ENCODE measurements at regions not wholly inside any gene's neighbourhood (a gene's known extent, or its start where the extent isn't known, plus 50 kb on each side); places are given as distances from the start of the nearest gene placed in this dataset.

- Histone ChIP-seq H3K4me2 (ENCODE audit: unreplicated experiment) (no peak overlapping the region), H3K9me3 (ENCODE audit: low read depth) (no peaks in the 10 kb centered on the region), H3K9me2 (ENCODE audit: insufficient read depth) (no peaks in the 10 kb centered on the region), H3F3A (ENCODE audit: insufficient read depth) (no peaks in the 10 kb centered on the region), H3K4me3 (no peak overlapping the region), H3K4me1 (ENCODE audit: insufficient read depth) (0 out of 2 replicates have a peak, but pooled peaks cover 5% of the 10 kb centered on the region), H2AFZ (no peak overlapping the region), H3K9ac (no peak overlapping the region), H3K27ac (no peak overlapping the region), H3K27me3 (replicated peaks; ENCODE audit: insufficient read depth) (peaks cover 19% of the 10 kb centered on the region), H3K36me3 (ENCODE audit: low read depth) (no peaks in the 10 kb centered on the region), H4K20me1 (ENCODE audit: insufficient read depth) (no peaks in the 10 kb centered on the region), H3K79me2 (ENCODE audit: insufficient read depth) (no peaks in the 10 kb centered on the region)
- in situ Hi-C loops (cut with MboI): no loop called here
- TF ChIP-seq EZH2phosphoT487 (IDR thresholded peaks at IDR 0.05; ENCODE audit: insufficient read depth, low read depth) (no peak), EZH2 (IDR thresholded peaks at IDR 0.05; ENCODE audit: insufficient read depth, poor library complexity, severe bottlenecking) (no peak)
- 75 to 77% methylated on average over 15 of the region's 15 CpGs for WGBS, 2 experiments (ENCODE audit: low coverage in 1 of 2, low lambda C conversion rate in 2 of 2, missing lambda C conversion rate in 2 of 2)
- no peak for DNase-seq
Observed at GRCh38 chr21:43267391-43268085, 98.7 kb downstream of the CRYAA start.

- Histone ChIP-seq H3K4me1 (ENCODE audit: insufficient read depth) (0 out of 2 replicates have a peak, but pooled peaks cover 5% of the 10 kb centered on the region), H3K9me2 (ENCODE audit: insufficient read depth) (no peaks in the 10 kb centered on the region), H3K36me3 (ENCODE audit: low read depth) (no peaks in the 10 kb centered on the region), H3K79me2 (ENCODE audit: insufficient read depth) (no peaks in the 10 kb centered on the region), H4K20me1 (ENCODE audit: insufficient read depth) (no peaks in the 10 kb centered on the region), H3K9me3 (ENCODE audit: low read depth) (no peaks in the 10 kb centered on the region), H2AFZ (no peak overlapping the region), H3K4me2 (ENCODE audit: unreplicated experiment) (no peak overlapping the region), H3K27me3 (replicated peaks; ENCODE audit: insufficient read depth) (peaks cover 19% of the 10 kb centered on the region), H3F3A (ENCODE audit: insufficient read depth) (no peaks in the 10 kb centered on the region), H3K9ac (no peak overlapping the region), H3K27ac (no peak overlapping the region), H3K4me3 (no peak overlapping the region)
- in situ Hi-C loops (cut with MboI): no loop called here
- peak; percentile 57 for DNase-seq
- 26 to 27% methylated on average over 3 of the region's 3 CpGs for WGBS, 2 experiments (ENCODE audit: low coverage in 1 of 2, low lambda C conversion rate in 2 of 2, missing lambda C conversion rate in 2 of 2)
- no peak for TF ChIP-seq EZH2 (IDR thresholded peaks at IDR 0.05; ENCODE audit: insufficient read depth, poor library complexity, severe bottlenecking)
- no peak for TF ChIP-seq EZH2phosphoT487 (IDR thresholded peaks at IDR 0.05; ENCODE audit: insufficient read depth, low read depth)
Observed at GRCh38 chr21:43266534-43266933, 97.7 kb downstream of the CRYAA start.

GRCh38 chr21:43262427-43262826 lies 93.6 kb downstream of the CRYAA start:
- no peak overlapping the region for H3K27ac ChIP-seq
- H3K79me2 ChIP-seq (ENCODE audit: insufficient read depth): no peaks in the 10 kb centered on the region
- DNase-seq: no peak
- H3F3A ChIP-seq (ENCODE audit: insufficient read depth): no peaks in the 10 kb centered on the region
- H2AFZ ChIP-seq: no peak overlapping the region
- no peaks in the 10 kb centered on the region for H4K20me1 ChIP-seq (ENCODE audit: insufficient read depth)
- no peak overlapping the region for H3K9ac ChIP-seq
- no peaks in the 10 kb centered on the region for H3K27me3 ChIP-seq (replicated peaks; ENCODE audit: insufficient read depth)
- no peaks in the 10 kb centered on the region for H3K36me3 ChIP-seq (ENCODE audit: low read depth)
- WGBS, 2 experiments (ENCODE audit: low coverage in 1 of 2, low lambda C conversion rate in 2 of 2, missing lambda C conversion rate in 2 of 2): 78% methylated on average over 1 of the region's 1 CpG; no CpG with 5 or more reads in 1 of the 2 experiments
- no peaks in the 10 kb centered on the region for H3K4me1 ChIP-seq (ENCODE audit: insufficient read depth)
- no peaks in the 10 kb centered on the region for H3K9me3 ChIP-seq (ENCODE audit: low read depth)
- H3K9me2 ChIP-seq (ENCODE audit: insufficient read depth): no peaks in the 10 kb centered on the region
- H3K4me2 ChIP-seq (ENCODE audit: unreplicated experiment): no peak overlapping the region
- H3K4me3 ChIP-seq: no peak overlapping the region
- TF ChIP-seq EZH2 (IDR thresholded peaks at IDR 0.05; ENCODE audit: insufficient read depth, poor library complexity, severe bottlenecking) (no peak), EZH2phosphoT487 (IDR thresholded peaks at IDR 0.05; ENCODE audit: insufficient read depth, low read depth) (no peak)
- in situ Hi-C loops (cut with MboI): no loop called here
